ENCODE measurements at regions not wholly inside any gene's neighbourhood (a gene's known extent, or its start where the extent isn't known, plus 50 kb on each side); places are given as distances from the start of the nearest gene placed in this dataset.

- TF ChIP-seq CTCF (IDR thresholded peaks at IDR 0.05; ENCODE audit: insufficient read depth, low read length) (no peak), POLR2AphosphoS5 (IDR thresholded peaks at IDR 0.05; ENCODE audit: low read depth) (no peak), REST (IDR thresholded peaks at IDR 0.05; ENCODE audit: insufficient replicate concordance, low read depth) (no peak), GABPA (IDR thresholded peaks at IDR 0.05; ENCODE audit: low read depth) (no peak)
Measured at GRCh38 chr14:71486279-71486678, 445.9 kb upstream of the RGS6 start.
